B cell (primary cell): ENCODE measurements at regions not wholly inside any gene's neighbourhood (a gene's known extent, or its start where the extent isn't known, plus 50 kb on each side); places are given as distances from the start of the nearest gene placed in this dataset.
"Not testable (repeated sequence)": the region's sequence is repeated elsewhere in the genome, so short reads cannot be mapped to it uniquely, and the experiment has no call there.

Experiments used
- ATAC-seq: fragments of 200-7000 bp; cut with Tn5 transposase; one replicate; pipeline ENCODE4 v1.10.0; 2021; ENCODE audit warnings: low read depth, mild to moderate bottlenecking, moderate number of reproducible peaks, moderate library complexity
- CTCF ChIA-PET: fragments of 350-600 bp; sonication (Branson Sonifier 250); formaldehyde crosslinking; loops from one replicate; lab custom pipeline; 2021; ENCODE audit warnings: antibody characterized with exemption, inconsistent platforms; lab: Charles Lee
- POLR2A ChIA-PET: fragments of 350-600 bp; sonication (Branson Sonifier 250); formaldehyde crosslinking; loops from one replicate; lab custom pipeline; 2021; ENCODE audit warnings: antibody characterized with exemption; lab: Charles Lee
- DNase-seq: peaks from one replicate; pipeline ENCODE4 v3.0.0; 2013
- H2AFZ ChIP-seq: 2 replicates; pipeline ENCODE4 v1.6.1; 2012; ENCODE audit warnings: mild to moderate bottlenecking, low read depth, low read length; ENCODE audit not compliant: insufficient read depth, poor library complexity, severe bottlenecking
- H3K27ac ChIP-seq, 2 donors: 1 replicate in 1 of 2; 2 replicates in 1 of 2; pipeline ENCODE4 v1.5.1; 2012 to 2013; ENCODE audit warnings: low read length in 2 of 2, mild to moderate bottlenecking in 2 of 2, moderate library complexity in 1 of 2
- H3K27me3 ChIP-seq, 4 experiments: fragments of 200-600 bp in 1 of 4; sonication (generic) in 1 of 4; replicated peaks in 1 of 4; 1 replicate in 2 of 4; 2 replicates in 2 of 4; pipeline versions ENCODE4 v1.6.1 to v1.7.0; 2013 to 2016; ENCODE audit warnings: low read length in 3 of 4, mild to moderate bottlenecking in 2 of 4, mixed read lengths in 1 of 4, moderate library complexity in 1 of 4; ENCODE audit not compliant: insufficient read depth in 4 of 4, control insufficient read depth in 3 of 4; ENCODE audit errors: control extremely low read depth in 1 of 4
- H3K36me3 ChIP-seq, 2 experiments: replicated peaks in 1 of 2; 1 replicate in 1 of 2; 2 replicates in 1 of 2; pipeline versions ENCODE4 v1.6.1 to v1.7.1; 2013; ENCODE audit warnings: low read length in 1 of 2; ENCODE audit not compliant: insufficient read depth in 2 of 2, control insufficient read depth in 1 of 2; ENCODE audit errors: control extremely low read depth in 1 of 2, extremely low read depth in 1 of 2
- H3K4me1 ChIP-seq, 2 donors: fragments of 200-600 bp in 1 of 2; sonication (generic) in 1 of 2; 1 replicate in 1 of 2; 2 replicates in 1 of 2; pipeline versions ENCODE4 v1.5.1 to v1.6.1; 2013 to 2017; ENCODE audit warnings: low read length in 2 of 2; ENCODE audit not compliant: control insufficient read depth in 2 of 2, insufficient read depth in 2 of 2
- H3K4me2 ChIP-seq: replicated peaks from 2 replicates; pipeline ENCODE3; 2012; ENCODE audit warnings: mild to moderate bottlenecking, low read depth, low read length; ENCODE audit not compliant: poor library complexity, severe bottlenecking
- H3K4me3 ChIP-seq, 5 experiments: fragments of 200-600 bp in 1 of 5; sonication (generic) in 1 of 5; 1 replicate in 3 of 5; 2 replicates in 2 of 5; pipeline versions ENCODE4 v1.5.1 to v1.7.0; 2011 to 2016; ENCODE audit warnings: low read length in 4 of 5, mild to moderate bottlenecking in 4 of 5, low read depth in 2 of 5, control low read depth in 1 of 5, moderate library complexity in 1 of 5; ENCODE audit not compliant: insufficient read depth in 1 of 5; ENCODE audit errors: control extremely low read depth in 1 of 5, extremely low read depth in 1 of 5
- H3K79me2 ChIP-seq: fragments of 200-600 bp; sonication (generic); one replicate; pipeline ENCODE4 v1.6.0; 2016; ENCODE audit warnings: low read length; ENCODE audit not compliant: control insufficient read depth, insufficient read depth
- H3K9ac ChIP-seq: fragments of 200-600 bp; sonication (generic); 2 replicates; pipeline ENCODE4 v1.6.1; 2017; ENCODE audit warnings: mild to moderate bottlenecking, low read length, moderate library complexity
- H3K9me3 ChIP-seq, 3 donors: one replicate each; pipeline versions ENCODE4 v1.6.1 to v1.7.1; 2013; ENCODE audit warnings: low read length in 2 of 3; ENCODE audit not compliant: control insufficient read depth in 2 of 3, insufficient read depth in 1 of 3; ENCODE audit errors: control extremely low read depth in 1 of 3
- H4K20me1 ChIP-seq: 2 replicates; pipeline ENCODE4 v1.6.0; 2012; ENCODE audit warnings: mild to moderate bottlenecking, low read length; ENCODE audit not compliant: insufficient read depth, control insufficient read depth, poor library complexity, severe bottlenecking
- H3K27ac Mint-ChIP-seq: one replicate; pipeline ENCODE4 v1.8.0; 2021; ENCODE audit warnings: mixed read lengths
- H3K27me3 Mint-ChIP-seq: one replicate; pipeline ENCODE4 v1.8.0; 2021; ENCODE audit warnings: mixed read lengths
- H3K4me1 Mint-ChIP-seq: one replicate; pipeline ENCODE4 v1.8.0; 2021; ENCODE audit warnings: mixed read lengths
- H3K4me3 Mint-ChIP-seq: one replicate; pipeline ENCODE4 v1.8.0; 2021; ENCODE audit warnings: mixed read lengths
- H3K9me3 Mint-ChIP-seq: one replicate; pipeline ENCODE4 v1.8.0; 2022; ENCODE audit warnings: mixed read lengths; ENCODE audit not compliant: insufficient read depth
- CTCF ChIP-seq: fragments of 200-600 bp; IDR thresholded peaks from one replicate; pipeline ENCODE4 v1.8.0; 2022; ENCODE audit warnings: antibody characterized with exemption, mild to moderate bottlenecking
- EZH2 ChIP-seq: IDR thresholded peaks from 2 replicates; pipeline ENCODE4 v1.6.1; 2012; ENCODE audit warnings: borderline replicate concordance, low read depth, mild to moderate bottlenecking, moderate library complexity, low read length; ENCODE audit not compliant: insufficient read depth, poor library complexity, severe bottlenecking
- WGBS: methylation state at CpG from one replicate; pipeline ENCODE4 v1.1.5; 2013; ENCODE audit warnings: missing lambda C conversion rate; ENCODE audit not compliant: insufficient coverage; 5-methylcytosine and 5-hydroxymethylcytosine counted together
- intact Hi-C: fragments of 100-400 bp; cut with micrococcal nuclease; formaldehyde crosslinking; loops from one replicate; pipeline ENCODE4 v1.10.0; 2022

- POLR2A ChIA-PET: no interaction called here
- Histone ChIP-seq H4K20me1 (no peaks in the 10 kb centered on the region), H3K36me3 (no peaks in the 10 kb centered on the region), H3K27me3 (no peaks in the 10 kb centered on the region), H3K9me3 (peaks cover 0 to 1% (median under 1%) of the 10 kb centered on the region in 3 donors), H3K79me2 (no peaks in the 10 kb centered on the region), H3K4me3 (no peak overlapping the region), H3K27ac (no peak overlapping the region), H3K9ac (no peak overlapping the region), H3K4me1 (no peaks in the 10 kb centered on the region), H2AFZ (no peak overlapping the region), H3K4me2 (no peak overlapping the region)
- TF ChIP-seq EZH2 (no peak), CTCF (no peak)
- Mint-ChIP-seq H3K4me3 (no peak overlapping the region), H3K9me3 (no peaks in the 10 kb centered on the region), H3K27ac (no peak overlapping the region), H3K4me1 (no peaks in the 10 kb centered on the region), H3K27me3 (no peaks in the 10 kb centered on the region)
- CTCF ChIA-PET: no interaction called here
- WGBS: 100% methylated on average over 1 of the region's 1 CpG
- intact Hi-C loops: no loop called here
- DNase-seq: no peak
- no peak for ATAC-seq
Observed at GRCh38 chr10:31239961-31240360, 79.1 kb upstream of the ZEB1 start.

GRCh38 chr10:31242902-31243301 lies 76.1 kb upstream of the ZEB1 start:
- Histone ChIP-seq H3K4me2 (no peak overlapping the region), H3K9ac (no peak overlapping the region), H3K36me3 (no peaks in the 10 kb centered on the region), H3K9me3 (no peaks in the 10 kb centered on the region), H3K4me3 (no peak overlapping the region), H3K4me1 (no peaks in the 10 kb centered on the region), H3K79me2 (no peaks in the 10 kb centered on the region), H4K20me1 (no peaks in the 10 kb centered on the region), H3K27me3 (no peaks in the 10 kb centered on the region), H3K27ac (no peak overlapping the region), H2AFZ (no peak overlapping the region)
- H3K27me3 Mint-ChIP-seq: no peaks in the 10 kb centered on the region
- no CpG with 5 or more reads among the region's 1 CpG for WGBS
- ATAC-seq (no peak), DNase-seq (no peak)
- H3K9me3 Mint-ChIP-seq: no peaks in the 10 kb centered on the region
- H3K4me3 Mint-ChIP-seq: no peak overlapping the region
- H3K4me1 Mint-ChIP-seq: no peaks in the 10 kb centered on the region
- CTCF ChIA-PET: no interaction called here
- intact Hi-C loops: no loop called here
- POLR2A ChIA-PET: no interaction called here
- TF ChIP-seq EZH2 (no peak), CTCF (no peak)
- H3K27ac Mint-ChIP-seq: no peak overlapping the region

- H3K4me1 ChIP-seq, POLR2A ChIA-PET, H3K4me3 ChIP-seq, H4K20me1 ChIP-seq, CTCF ChIA-PET, DNase-seq, H3K27me3 Mint-ChIP-seq, H3K79me2 ChIP-seq, H3K27ac ChIP-seq, H3K4me1 Mint-ChIP-seq, H3K27me3 ChIP-seq, H3K36me3 ChIP-seq, ATAC-seq, H3K9me3 Mint-ChIP-seq, H3K9ac ChIP-seq, H3K27ac Mint-ChIP-seq, H3K9me3 ChIP-seq, H3K4me3 Mint-ChIP-seq, H3K4me2 ChIP-seq, intact Hi-C loops, H2AFZ ChIP-seq: not testable (repeated sequence)
- WGBS: no CpG with 5 or more reads among the region's 4 CpGs
Observed at GRCh38 chr10:31251118-31251517, 67.9 kb upstream of the ZEB1 start.
